ENCODE measurements at regions not wholly inside any gene's neighbourhood (a gene's known extent, or its start where the extent isn't known, plus 50 kb on each side); places are given as distances from the start of the nearest gene placed in this dataset.

GRCh38 chr7:42378149-42378548 lies 141.1 kb upstream of the GLI3 start:
- TF ChIP-seq EP300 (IDR thresholded peaks at IDR 0.05), result no peak
- TF ChIP-seq CTCF (IDR thresholded peaks at IDR 0.05), result no peak

All from suprapubic skin (tissue), 3 donors.